ENCODE measurements at regions not wholly inside any gene's neighbourhood (a gene's known extent, or its start where the extent isn't known, plus 50 kb on each side); places are given as distances from the start of the nearest gene placed in this dataset.

GRCh38 chrY:8092926-8093325 is 1181.4 kb upstream of the AMELY start:
- H3K4me3 ChIP-seq, result no peak overlapping the region
- H3K36me3 ChIP-seq, result no peaks in the 10 kb centered on the region
- DNase-seq (ENCODE audit: low read depth in 1 of 2, low spot score in 1 of 2), result peak in 1 of 2 donors; percentile 2
- H3K4me1 ChIP-seq (ENCODE audit: low read depth), result no peaks in the 10 kb centered on the region
- no peaks in the 10 kb centered on the region for H3K9me3 ChIP-seq (ENCODE audit: low read depth)
- no peaks in the 10 kb centered on the region for H3K27me3 ChIP-seq
- no peak overlapping the region for H3K27ac ChIP-seq
- no peak for TF ChIP-seq CTCF (IDR thresholded peaks at IDR 0.05; ENCODE audit: low read depth, low read length)

GRCh38 chrY:8085925-8086324 is 1174.4 kb upstream of the AMELY start:
- no peak overlapping the region for H3K4me3 ChIP-seq

GRCh38 chrY:8084192-8084591 is 1172.6 kb upstream of the AMELY start:
- Histone ChIP-seq H3K27me3 (no peaks in the 10 kb centered on the region), H3K9me3 (ENCODE audit: low read depth) (no peaks in the 10 kb centered on the region), H3K4me3 (no peak overlapping the region), H3K36me3 (no peaks in the 10 kb centered on the region), H3K4me1 (ENCODE audit: low read depth) (no peaks in the 10 kb centered on the region), H3K27ac (no peak overlapping the region)
- no peak for DNase-seq (ENCODE audit: low read depth in 1 of 2, low spot score in 1 of 2)
- TF ChIP-seq CTCF (IDR thresholded peaks at IDR 0.05; ENCODE audit: low read depth, low read length), result no peak

More at GRCh38 chrY:8085925-8086324, 1174.4 kb upstream of the AMELY start:
- Histone ChIP-seq H3K36me3 (no peaks in the 10 kb centered on the region), H3K27ac (no peak overlapping the region), H3K9me3 (ENCODE audit: low read depth) (no peaks in the 10 kb centered on the region), H3K4me1 (ENCODE audit: low read depth) (no peaks in the 10 kb centered on the region), H3K27me3 (no peaks in the 10 kb centered on the region)
- no peak for TF ChIP-seq CTCF (IDR thresholded peaks at IDR 0.05; ENCODE audit: low read depth, low read length)
- DNase-seq (ENCODE audit: low read depth in 1 of 2, low spot score in 1 of 2), result no peak

- Histone ChIP-seq H3K27ac (no peak overlapping the region), H3K4me1 (ENCODE audit: low read depth) (no peaks in the 10 kb centered on the region), H3K27me3 (no peaks in the 10 kb centered on the region), H3K9me3 (ENCODE audit: low read depth) (no peaks in the 10 kb centered on the region), H3K36me3 (no peaks in the 10 kb centered on the region), H3K4me3 (no peak overlapping the region)
- peak in 1 of 2 donors; percentile 14 for DNase-seq (ENCODE audit: low read depth in 1 of 2, low spot score in 1 of 2)
- TF ChIP-seq CTCF (IDR thresholded peaks at IDR 0.05; ENCODE audit: low read depth, low read length), result no peak
Observed at GRCh38 chrY:8081151-8081550, 1169.6 kb upstream of the AMELY start.

- DNase-seq (ENCODE audit: low read depth in 1 of 2, low spot score in 1 of 2), result no peak
- no peak for TF ChIP-seq CTCF (IDR thresholded peaks at IDR 0.05; ENCODE audit: low read depth, low read length)
- no peaks in the 10 kb centered on the region for H3K27me3 ChIP-seq
- no peaks in the 10 kb centered on the region for H3K4me1 ChIP-seq (ENCODE audit: low read depth)
- no peaks in the 10 kb centered on the region for H3K36me3 ChIP-seq
- H3K4me3 ChIP-seq, result no peak overlapping the region
- H3K27ac ChIP-seq, result no peak overlapping the region
- no peaks in the 10 kb centered on the region for H3K9me3 ChIP-seq (ENCODE audit: low read depth)
Observed at GRCh38 chrY:8065220-8065619, 1153.7 kb upstream of the AMELY start.

- DNase-seq (ENCODE audit: low read depth in 1 of 2, low spot score in 1 of 2), result no peak
- TF ChIP-seq CTCF (IDR thresholded peaks at IDR 0.05; ENCODE audit: low read depth, low read length), result no peak
- H3K9me3 ChIP-seq (ENCODE audit: low read depth), result no peaks in the 10 kb centered on the region
- no peaks in the 10 kb centered on the region for H3K4me1 ChIP-seq (ENCODE audit: low read depth)
- H3K4me3 ChIP-seq, result no peak overlapping the region
- no peaks in the 10 kb centered on the region for H3K36me3 ChIP-seq
- no peaks in the 10 kb centered on the region for H3K27me3 ChIP-seq
- no peak overlapping the region for H3K27ac ChIP-seq
Observed at GRCh38 chrY:8064500-8064899, 1152.9 kb upstream of the AMELY start.

Data from cardiac muscle cell (in vitro differentiated cells and primary cell).